ENCODE measurements at regions not wholly inside any gene's neighbourhood (a gene's known extent, or its start where the extent isn't known, plus 50 kb on each side); places are given as distances from the start of the nearest gene placed in this dataset.

- no peak for TF ChIP-seq CTCF (IDR thresholded peaks at IDR 0.05; ENCODE audit: unreplicated experiment in 3 of 3)
- Mint-ChIP-seq H3K36me3 (ENCODE audit: low read depth) (no peaks in the 10 kb centered on the region), H3K27me3 (ENCODE audit: low read depth) (peaks cover 26% of the 10 kb centered on the region)
Observed at GRCh38 chr16:6549415-6549814, 783.2 kb upstream of the RBFOX1 start.

GRCh38 chr16:6548507-6548906 lies 784.1 kb upstream of the RBFOX1 start:
- TF ChIP-seq CTCF (IDR thresholded peaks at IDR 0.05; ENCODE audit: unreplicated experiment in 3 of 3), result no peak
- Mint-ChIP-seq H3K9me3 (no peaks in the 10 kb centered on the region), H3K4me1 (no peaks in the 10 kb centered on the region), H3K36me3 (ENCODE audit: low read depth) (no peaks in the 10 kb centered on the region), H3K27ac (no peak overlapping the region), H3K4me3 (no peak overlapping the region), H3K27me3 (ENCODE audit: low read depth) (peaks cover 32% of the 10 kb centered on the region)

More at GRCh38 chr16:6549415-6549814, 783.2 kb upstream of the RBFOX1 start:
- Mint-ChIP-seq H3K4me3 (no peak overlapping the region), H3K4me1 (no peaks in the 10 kb centered on the region), H3K27ac (no peak overlapping the region), H3K9me3 (no peaks in the 10 kb centered on the region)

DNA sequence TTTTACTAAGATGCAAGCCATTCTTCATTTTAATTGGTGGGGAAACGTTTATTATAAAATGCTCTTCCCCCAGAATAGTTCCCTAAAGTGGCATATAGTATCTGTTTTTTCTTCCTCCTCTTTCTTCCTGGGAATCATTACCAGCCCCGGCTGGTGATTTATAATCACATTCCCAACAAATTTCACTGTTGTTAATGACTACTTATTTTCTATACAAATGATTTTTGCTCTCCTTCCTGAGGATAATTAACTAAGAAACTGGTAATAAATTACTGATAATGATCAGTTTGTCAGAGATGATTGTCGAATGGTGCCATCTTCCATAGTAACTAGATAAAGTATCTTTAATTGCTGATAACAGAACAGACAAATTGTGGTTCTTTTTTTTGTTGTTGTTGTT lies 785.5 kb upstream of the RBFOX1 start:
- Mint-ChIP-seq H3K36me3 (ENCODE audit: low read depth) (no peaks in the 10 kb centered on the region), H3K27ac (no peak overlapping the region), H3K9me3 (no peaks in the 10 kb centered on the region), H3K4me3 (no peak overlapping the region), H3K27me3 (ENCODE audit: low read depth) (peaks cover 29% of the 10 kb centered on the region), H3K4me1 (no peaks in the 10 kb centered on the region)
- no peak for TF ChIP-seq CTCF (IDR thresholded peaks at IDR 0.05; ENCODE audit: unreplicated experiment in 3 of 3)

DNA sequence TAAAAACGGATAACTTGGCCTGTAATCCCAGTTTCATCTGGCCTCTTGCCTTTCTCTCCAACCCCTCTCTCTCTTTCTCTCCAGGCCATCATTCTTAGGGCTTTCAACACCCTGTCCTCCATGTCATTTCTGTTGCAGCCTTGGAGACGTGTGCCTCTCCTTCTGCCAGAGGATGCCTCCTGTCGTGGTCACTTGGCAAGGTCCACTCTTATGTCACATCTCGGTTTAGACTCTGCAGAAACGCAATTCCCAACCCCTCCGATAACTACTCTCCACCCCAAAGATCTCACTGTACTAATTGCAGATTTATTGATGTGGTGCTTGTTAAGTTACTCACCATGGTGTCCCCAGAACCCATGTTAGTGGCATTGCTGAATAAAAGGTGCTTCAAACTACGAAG lies 787.3 kb upstream of the RBFOX1 start:
- Mint-ChIP-seq H3K27me3 (ENCODE audit: low read depth) (peaks cover 23% of the 10 kb centered on the region), H3K4me3 (no peak overlapping the region), H3K27ac (no peak overlapping the region), H3K4me1 (no peaks in the 10 kb centered on the region), H3K9me3 (no peaks in the 10 kb centered on the region), H3K36me3 (ENCODE audit: low read depth) (no peaks in the 10 kb centered on the region)
- no peak for TF ChIP-seq CTCF (IDR thresholded peaks at IDR 0.05; ENCODE audit: unreplicated experiment in 3 of 3)

- TF ChIP-seq CTCF (IDR thresholded peaks at IDR 0.05; ENCODE audit: unreplicated experiment in 3 of 3), result no peak
- Mint-ChIP-seq H3K4me1 (no peaks in the 10 kb centered on the region), H3K27ac (no peak overlapping the region), H3K9me3 (no peaks in the 10 kb centered on the region), H3K27me3 (ENCODE audit: low read depth) (peaks cover 8% of the 10 kb centered on the region), H3K36me3 (ENCODE audit: low read depth) (no peaks in the 10 kb centered on the region), H3K4me3 (no peak overlapping the region)
Observed at GRCh38 chr16:6541267-6541666, 791.4 kb upstream of the RBFOX1 start.

GRCh38 chr16:6536411-6536810 lies 796.2 kb upstream of the RBFOX1 start:
- no peaks in the 10 kb centered on the region for H3K9me3 Mint-ChIP-seq
- H3K4me1 Mint-ChIP-seq, result no peaks in the 10 kb centered on the region
- H3K4me3 Mint-ChIP-seq, result no peak overlapping the region
- TF ChIP-seq CTCF (IDR thresholded peaks at IDR 0.05; ENCODE audit: unreplicated experiment in 3 of 3), result no peak
- no peaks in the 10 kb centered on the region for H3K36me3 Mint-ChIP-seq (ENCODE audit: low read depth)
- no peak overlapping the region for H3K27ac Mint-ChIP-seq
- peaks cover 12% of the 10 kb centered on the region for H3K27me3 Mint-ChIP-seq (ENCODE audit: low read depth)

Data from nephron (organoid).